ENCODE measurements at regions not wholly inside any gene's neighbourhood (a gene's known extent, or its start where the extent isn't known, plus 50 kb on each side); places are given as distances from the start of the nearest gene placed in this dataset.
A peak's percentile ranks its signal among the peaks of the same experiment; 100 is the strongest.

GRCh38 chr13:70612881-70613280 lies 504.6 kb upstream of the KLHL1 start:
- no peak for FAIRE-seq

DNA sequence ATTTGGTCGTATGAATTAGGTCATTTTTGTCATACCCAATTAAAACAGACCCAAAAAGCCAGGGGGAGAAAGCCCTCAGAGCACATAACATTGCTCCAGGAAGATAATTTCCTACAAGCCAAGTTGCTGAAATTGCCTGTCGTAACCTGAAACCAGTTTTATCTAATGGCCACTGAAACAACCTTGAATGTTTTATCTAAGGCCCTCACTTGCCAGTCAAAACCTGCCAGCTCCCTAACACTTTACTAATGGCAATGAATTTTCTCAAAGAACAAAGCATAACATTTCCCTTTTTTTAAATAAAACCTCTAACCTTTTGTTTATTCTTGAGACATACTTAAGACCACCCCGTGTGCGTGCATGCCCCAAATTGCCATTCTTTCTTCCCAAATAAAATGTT lies 496.2 kb upstream of the KLHL1 start:
- DNase-seq (ENCODE audit: insufficient read length, low spot score) (no peak), FAIRE-seq (no peak)
- TF ChIP-seq SPI1 (IDR thresholded peaks at IDR 0.05; ENCODE audit: low read depth, low read length) (no peak), TAF1 (IDR thresholded peaks at IDR 0.05; ENCODE audit: low read depth, low read length) (no peak), POLR2AphosphoS5 (IDR thresholded peaks at IDR 0.05; ENCODE audit: low read depth, low read length) (no peak)

More at GRCh38 chr13:70612881-70613280, 504.6 kb upstream of the KLHL1 start:
- DNase-seq (ENCODE audit: insufficient read length, low spot score), result no peak
- TF ChIP-seq TAF1 (IDR thresholded peaks at IDR 0.05; ENCODE audit: low read depth, low read length) (no peak), SPI1 (IDR thresholded peaks at IDR 0.05; ENCODE audit: low read depth, low read length) (no peak), POLR2A (IDR thresholded peaks at IDR 0.05; ENCODE audit: low read depth, low read length) (no peak), POLR2AphosphoS5 (IDR thresholded peaks at IDR 0.05; ENCODE audit: low read depth, low read length) (no peak), PAX5 (IDR thresholded peaks at IDR 0.05; ENCODE audit: insufficient read depth, low read length, severe bottlenecking) (no peak), POU2F2 (IDR thresholded peaks at IDR 0.05; ENCODE audit: low read depth, low read length) (no peak)

GRCh38 chr13:70593716-70594115 lies 485.5 kb upstream of the KLHL1 start:
- FAIRE-seq (no peak), DNase-seq (ENCODE audit: insufficient read length, low spot score) (no peak)
- TF ChIP-seq TAF1 (IDR thresholded peaks at IDR 0.05; ENCODE audit: low read depth, low read length) (no peak), PAX5 (IDR thresholded peaks at IDR 0.05; ENCODE audit: insufficient read depth, low read length, severe bottlenecking) (no peak), POLR2A (IDR thresholded peaks at IDR 0.05; ENCODE audit: low read depth, low read length) (no peak), POLR2AphosphoS5 (IDR thresholded peaks at IDR 0.05; ENCODE audit: low read depth, low read length) (no peak), POU2F2 (IDR thresholded peaks at IDR 0.05; ENCODE audit: low read depth, low read length) (no peak), SPI1 (IDR thresholded peaks at IDR 0.05; ENCODE audit: low read depth, low read length) (no peak)

- DNase-seq (ENCODE audit: insufficient read length, low spot score) (no peak), FAIRE-seq (no peak)
- TF ChIP-seq TAF1 (IDR thresholded peaks at IDR 0.05; ENCODE audit: low read depth, low read length), result no peak
Measured at GRCh38 chr13:70585109-70585508, 476.9 kb upstream of the KLHL1 start.

DNA sequence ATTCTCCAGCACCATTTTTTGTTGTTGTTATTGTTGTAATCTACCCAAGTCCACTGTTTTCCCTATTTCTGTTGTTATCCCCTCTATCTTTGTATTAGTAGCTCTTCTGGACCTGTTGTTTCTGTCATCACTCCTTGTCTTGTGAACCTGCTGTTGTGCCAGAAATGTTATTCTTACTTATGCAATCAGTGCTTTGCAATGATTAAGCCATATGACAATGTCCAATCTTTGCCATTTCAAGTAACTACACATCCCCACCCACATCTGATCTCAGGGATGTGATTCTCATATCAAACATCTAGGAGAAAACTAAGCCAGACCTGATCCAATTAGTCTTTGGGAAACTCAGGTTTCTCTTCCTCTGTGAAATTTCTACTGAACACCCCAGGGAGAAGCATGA lies 472.6 kb upstream of the KLHL1 start:
- no peak for FAIRE-seq
- TF ChIP-seq POU2F2 (IDR thresholded peaks at IDR 0.05; ENCODE audit: low read depth, low read length) (no peak), TAF1 (IDR thresholded peaks at IDR 0.05; ENCODE audit: low read depth, low read length) (no peak), SPI1 (IDR thresholded peaks at IDR 0.05; ENCODE audit: low read depth, low read length) (no peak), POLR2AphosphoS5 (IDR thresholded peaks at IDR 0.05; ENCODE audit: low read depth, low read length) (no peak), POLR2A (IDR thresholded peaks at IDR 0.05; ENCODE audit: low read depth, low read length) (no peak), PAX5 (IDR thresholded peaks at IDR 0.05; ENCODE audit: insufficient read depth, low read length, severe bottlenecking) (no peak)
- no peak for DNase-seq (ENCODE audit: insufficient read length, low spot score)

- DNase-seq (ENCODE audit: insufficient read length, low spot score) (no peak), FAIRE-seq (no peak)
- TF ChIP-seq SPI1 (IDR thresholded peaks at IDR 0.05; ENCODE audit: low read depth, low read length) (no peak), PAX5 (IDR thresholded peaks at IDR 0.05; ENCODE audit: insufficient read depth, low read length, severe bottlenecking) (no peak), POLR2A (IDR thresholded peaks at IDR 0.05; ENCODE audit: low read depth, low read length) (no peak), POU2F2 (IDR thresholded peaks at IDR 0.05; ENCODE audit: low read depth, low read length) (no peak), POLR2AphosphoS5 (IDR thresholded peaks at IDR 0.05; ENCODE audit: low read depth, low read length) (no peak), TAF1 (IDR thresholded peaks at IDR 0.05; ENCODE audit: low read depth, low read length) (no peak)
Measured at GRCh38 chr13:70579941-70580340, 471.7 kb upstream of the KLHL1 start.

- FAIRE-seq (no peak), DNase-seq (ENCODE audit: insufficient read length, low spot score) (no peak)
- no peak for TF ChIP-seq PAX5 (IDR thresholded peaks at IDR 0.05; ENCODE audit: insufficient read depth, low read length, severe bottlenecking)
- TF ChIP-seq POU2F2 (IDR thresholded peaks at IDR 0.05; ENCODE audit: low read depth, low read length), result no peak
- no peak for TF ChIP-seq POLR2AphosphoS5 (IDR thresholded peaks at IDR 0.05; ENCODE audit: low read depth, low read length)
Measured at GRCh38 chr13:70571221-70571620, 463.0 kb upstream of the KLHL1 start.

DNA sequence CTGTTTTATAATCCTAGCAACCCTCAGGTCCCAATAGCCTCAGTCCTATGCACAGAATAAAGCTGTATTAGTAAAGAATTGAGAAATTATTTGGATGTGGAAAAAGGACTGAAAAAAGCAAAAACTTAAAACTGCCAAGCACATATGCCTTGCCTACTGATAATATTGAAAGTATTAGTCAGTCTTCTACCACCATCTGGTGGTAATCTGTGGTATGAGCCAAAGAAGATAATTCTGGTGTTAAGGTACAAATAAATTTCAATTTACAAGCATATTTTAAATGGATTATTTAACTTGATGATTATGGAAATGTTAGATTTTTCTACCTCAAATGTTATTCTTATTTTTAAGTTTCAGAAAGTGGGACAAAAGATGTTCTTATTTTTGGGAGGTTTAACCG lies 460.3 kb upstream of the KLHL1 start:
- DNase-seq (ENCODE audit: insufficient read length, low spot score) (peak; percentile 4), FAIRE-seq (peak; percentile 43)
- TF ChIP-seq POU2F2 (IDR thresholded peaks at IDR 0.05; ENCODE audit: low read depth, low read length) (no peak), TAF1 (IDR thresholded peaks at IDR 0.05; ENCODE audit: low read depth, low read length) (no peak), POLR2A (IDR thresholded peaks at IDR 0.05; ENCODE audit: low read depth, low read length) (no peak), PAX5 (IDR thresholded peaks at IDR 0.05; ENCODE audit: insufficient read depth, low read length, severe bottlenecking) (no peak), POLR2AphosphoS5 (IDR thresholded peaks at IDR 0.05; ENCODE audit: low read depth, low read length) (no peak), SPI1 (IDR thresholded peaks at IDR 0.05; ENCODE audit: low read depth, low read length) (no peak)

- TF ChIP-seq TAF1 (IDR thresholded peaks at IDR 0.05; ENCODE audit: low read depth, low read length), result no peak
- no peak for TF ChIP-seq POLR2A (IDR thresholded peaks at IDR 0.05; ENCODE audit: low read depth, low read length)
- TF ChIP-seq PAX5 (IDR thresholded peaks at IDR 0.05; ENCODE audit: insufficient read depth, low read length, severe bottlenecking), result no peak
- no peak for TF ChIP-seq SPI1 (IDR thresholded peaks at IDR 0.05; ENCODE audit: low read depth, low read length)
- no peak for TF ChIP-seq POLR2AphosphoS5 (IDR thresholded peaks at IDR 0.05; ENCODE audit: low read depth, low read length)
- TF ChIP-seq POU2F2 (IDR thresholded peaks at IDR 0.05; ENCODE audit: low read depth, low read length), result no peak
- FAIRE-seq (no peak), DNase-seq (ENCODE audit: insufficient read length, low spot score) (no peak)
Measured at GRCh38 chr13:70544706-70545105, 436.5 kb upstream of the KLHL1 start.

DNA sequence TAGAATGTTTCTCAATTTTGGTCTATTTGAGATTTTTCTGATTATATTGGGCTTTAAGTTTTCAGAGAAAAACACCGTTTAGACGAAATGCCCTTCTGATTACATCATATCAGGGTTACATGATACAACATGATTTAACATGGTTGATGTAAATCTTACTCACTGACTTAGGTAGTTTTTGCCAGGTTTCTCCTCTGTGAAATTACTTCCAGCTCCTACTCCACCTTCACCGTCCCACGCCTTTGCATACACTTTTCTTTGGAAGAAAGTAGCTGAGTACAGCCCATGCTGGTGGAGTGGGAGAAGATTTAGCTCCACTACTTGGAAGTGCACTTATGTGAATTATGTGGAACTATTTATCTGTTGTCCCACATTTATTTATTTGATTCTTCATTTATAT lies 433.2 kb upstream of the KLHL1 start:
- no peak for FAIRE-seq
- TF ChIP-seq SPI1 (IDR thresholded peaks at IDR 0.05; ENCODE audit: low read depth, low read length) (no peak), POU2F2 (IDR thresholded peaks at IDR 0.05; ENCODE audit: low read depth, low read length) (no peak), POLR2AphosphoS5 (IDR thresholded peaks at IDR 0.05; ENCODE audit: low read depth, low read length) (no peak), PAX5 (IDR thresholded peaks at IDR 0.05; ENCODE audit: insufficient read depth, low read length, severe bottlenecking) (no peak), POLR2A (IDR thresholded peaks at IDR 0.05; ENCODE audit: low read depth, low read length) (no peak), TAF1 (IDR thresholded peaks at IDR 0.05; ENCODE audit: low read depth, low read length) (no peak)
- DNase-seq (ENCODE audit: insufficient read length, low spot score), result no peak

Data from GM12891 (cell line).